Calu3 (cell line): ENCODE measurements at regions not wholly inside any gene's neighbourhood (a gene's known extent, or its start where the extent isn't known, plus 50 kb on each side); places are given as distances from the start of the nearest gene placed in this dataset.
"Not testable (repeated sequence)": the region's sequence is repeated elsewhere in the genome, so short reads cannot be mapped to it uniquely, and the experiment has no call there.

Experiments
- BruUV-seq: library from RNA; stranded (reverse); fragments of 400-500 nt; replicated peaks from 2 replicates; lab custom pipeline; 2021; lab: Mats Ljungman, UMichigan
- CTCF ChIA-PET: fragments of 300-600 bp; sonication (Branson Sonifier 250); formaldehyde crosslinking; loops from one replicate; lab custom pipeline; 2022; ENCODE audit warnings: antibody characterized with exemption; lab: Charles Lee
- DNase-seq: peaks from one replicate; pipeline ENCODE4 v3.0.0; 2022
- H3K27ac Mint-ChIP-seq: one replicate; pipeline ENCODE4 v1.8.0; 2022; ENCODE audit warnings: mixed read lengths; ENCODE audit not compliant: unreplicated experiment
- H3K27me3 Mint-ChIP-seq: one replicate; pipeline ENCODE4 v1.8.0; 2022; ENCODE audit warnings: mixed read lengths; ENCODE audit not compliant: unreplicated experiment
- H3K36me3 Mint-ChIP-seq: one replicate; pipeline ENCODE4 v1.8.0; 2022; ENCODE audit warnings: mild to moderate bottlenecking, moderate library complexity, mixed read lengths; ENCODE audit not compliant: insufficient read depth, unreplicated experiment
- H3K4me1 Mint-ChIP-seq: one replicate; pipeline ENCODE4 v1.8.0; 2022; ENCODE audit warnings: mild to moderate bottlenecking, low read depth, mixed read lengths; ENCODE audit not compliant: unreplicated experiment
- H3K4me3 Mint-ChIP-seq: one replicate; pipeline ENCODE4 v1.8.0; 2022; ENCODE audit warnings: mild to moderate bottlenecking, low read depth, moderate library complexity, mixed read lengths; ENCODE audit not compliant: unreplicated experiment
- H3K9me3 Mint-ChIP-seq: one replicate; pipeline ENCODE4 v1.8.0; 2022; ENCODE audit warnings: low read depth, mixed read lengths; ENCODE audit not compliant: unreplicated experiment
- CTCF ChIP-seq: fragments of 200-600 bp; IDR thresholded peaks from one replicate; pipeline ENCODE4 v1.8.0; 2022; ENCODE audit warnings: antibody characterized with exemption; ENCODE audit not compliant: unreplicated experiment
- intact Hi-C: fragments of 100-400 bp; cut with micrococcal nuclease; formaldehyde crosslinking; loops from one replicate; pipeline ENCODE4 v1.10.0; 2022; ENCODE audit not compliant: unreplicated experiment

- BruUV-seq: no TSS peak
- H3K27me3 Mint-ChIP-seq: peaks cover 27% of the 10 kb centered on the region
- no peaks in the 10 kb centered on the region for H3K4me1 Mint-ChIP-seq
- no peak overlapping the region for H3K4me3 Mint-ChIP-seq
- no peaks in the 10 kb centered on the region for H3K36me3 Mint-ChIP-seq
- H3K27ac Mint-ChIP-seq: no peak overlapping the region
- intact Hi-C loops: no loop called here
- no peak for TF ChIP-seq CTCF
- no peak for DNase-seq
- CTCF ChIA-PET: no interaction called here
- H3K9me3 Mint-ChIP-seq: no peaks in the 10 kb centered on the region
Measured at GRCh38 chr2:94763318-94763717, 107.9 kb upstream of the TEKT4 start.

GRCh38 chr2:94764331-94764730 is 106.9 kb upstream of the TEKT4 start:
- H3K4me1 Mint-ChIP-seq, intact Hi-C loops, DNase-seq, H3K4me3 Mint-ChIP-seq, H3K36me3 Mint-ChIP-seq, H3K9me3 Mint-ChIP-seq, BruUV-seq, H3K27ac Mint-ChIP-seq, CTCF ChIA-PET: not testable (repeated sequence)
- peaks cover 36% of the 10 kb centered on the region for H3K27me3 Mint-ChIP-seq

GRCh38 chr2:94767336-94767735 is 103.9 kb upstream of the TEKT4 start:
- DNase-seq: no peak
- Mint-ChIP-seq H3K36me3 (no peaks in the 10 kb centered on the region), H3K27ac (no peak overlapping the region), H3K9me3 (no peaks in the 10 kb centered on the region), H3K27me3 (peaks cover 65% of the 10 kb centered on the region), H3K4me3 (no peak overlapping the region), H3K4me1 (no peaks in the 10 kb centered on the region)
- intact Hi-C loops: no loop called here
- TF ChIP-seq CTCF: no peak
- BruUV-seq: no TSS peak
- CTCF ChIA-PET: no interaction called here

- Mint-ChIP-seq H3K36me3 (no peaks in the 10 kb centered on the region), H3K4me3 (no peak overlapping the region), H3K27ac (no peak overlapping the region), H3K4me1 (no peaks in the 10 kb centered on the region), H3K27me3 (peaks cover 75% of the 10 kb centered on the region), H3K9me3 (no peaks in the 10 kb centered on the region)
- intact Hi-C loops: no loop called here
- no peak for DNase-seq
- BruUV-seq: no TSS peak
- CTCF ChIA-PET: no interaction called here
- TF ChIP-seq CTCF: no peak
Measured at GRCh38 chr2:94769733-94770132, 101.5 kb upstream of the TEKT4 start.

- Mint-ChIP-seq H3K4me3 (no peak overlapping the region), H3K9me3 (no peaks in the 10 kb centered on the region), H3K27ac (no peak overlapping the region), H3K27me3 (peaks cover 82% of the 10 kb centered on the region), H3K4me1 (no peaks in the 10 kb centered on the region), H3K36me3 (no peaks in the 10 kb centered on the region)
- BruUV-seq: no TSS peak
- CTCF ChIA-PET: interaction anchor here (0.7 kb wide), 1 partner anchor 103 kb away, joined by 4 read pairs; no protein-coding TSS in a partner anchor
- no peak for DNase-seq
- TF ChIP-seq CTCF: no peak
- intact Hi-C loops: no loop called here
Measured at GRCh38 chr2:94774851-94775250, 96.4 kb upstream of the TEKT4 start.
